HG03097 (cell line): ENCODE measurements at regions not wholly inside any gene's neighbourhood (a gene's known extent, or its start where the extent isn't known, plus 50 kb on each side); places are given as distances from the start of the nearest gene placed in this dataset.

Source experiments
- ATAC-seq: cut with Tn5 transposase; IDR thresholded peaks from one replicate; pipeline ENCODE4 v1.9.1; 2021; ENCODE audit not compliant: unreplicated experiment, low FRiP score

GRCh38 chr11:123261345-123262106 lies 66.5 kb upstream of the CLMP start:
- ATAC-seq: no peak

DNA sequence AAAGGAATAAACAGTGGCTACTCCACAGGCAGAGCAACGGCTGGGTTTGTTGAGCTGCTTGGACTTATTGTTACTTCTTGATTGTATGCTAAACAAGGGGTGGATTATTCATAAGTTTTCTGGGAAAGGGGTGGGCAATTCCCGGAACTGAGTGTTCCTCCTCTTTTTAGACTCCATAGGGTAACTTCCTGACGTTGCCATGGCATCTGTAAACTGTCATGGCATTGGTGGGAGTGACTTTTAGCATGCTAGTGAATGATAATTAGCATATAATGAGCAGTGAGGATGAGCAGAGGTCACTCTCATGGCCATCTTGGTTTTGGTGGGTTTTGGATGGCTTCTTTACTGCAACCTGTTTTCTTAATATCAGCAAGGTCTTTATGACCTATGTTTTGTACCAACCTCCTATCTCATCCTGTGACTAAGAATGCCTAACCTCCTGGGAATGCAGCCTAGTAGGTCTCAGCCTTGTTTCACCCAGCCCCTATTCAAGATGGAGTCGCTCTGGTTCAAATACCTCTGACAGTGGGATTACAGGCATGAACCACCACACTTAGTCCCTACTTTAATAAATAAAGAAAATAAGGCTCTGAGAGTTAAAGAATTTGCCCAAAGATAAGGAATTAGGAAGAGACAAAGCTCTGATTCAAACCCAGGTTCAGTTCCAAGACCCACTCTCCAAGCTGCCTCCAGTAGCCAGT lies 65.6 kb upstream of the CLMP start:
- no peak for ATAC-seq

GRCh38 chr11:123258877-123259276 lies 63.8 kb upstream of the CLMP start:
- ATAC-seq: no peak

GRCh38 chr11:123257370-123257769 lies 62.3 kb upstream of the CLMP start:
- ATAC-seq: no peak

DNA sequence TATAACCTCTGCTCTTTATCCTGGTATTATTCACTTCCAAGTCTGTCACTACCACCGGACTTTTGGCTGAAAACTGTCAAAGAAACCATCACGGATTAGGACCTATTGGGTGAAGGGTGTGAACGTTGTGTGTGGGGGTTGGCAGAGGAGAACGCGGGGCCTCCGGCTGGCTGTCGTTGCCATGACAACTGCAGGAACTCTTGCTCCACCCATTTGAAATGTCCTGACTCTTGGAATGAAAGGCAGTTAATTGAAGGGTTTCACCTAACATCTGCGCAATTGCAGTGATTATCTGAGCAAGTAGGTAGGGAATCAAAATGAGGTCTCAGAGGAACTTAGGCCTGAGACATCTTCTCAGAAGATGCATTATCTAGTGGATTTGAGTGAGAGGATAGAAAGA lies 60.9 kb upstream of the CLMP start:
- no peak for ATAC-seq

DNA sequence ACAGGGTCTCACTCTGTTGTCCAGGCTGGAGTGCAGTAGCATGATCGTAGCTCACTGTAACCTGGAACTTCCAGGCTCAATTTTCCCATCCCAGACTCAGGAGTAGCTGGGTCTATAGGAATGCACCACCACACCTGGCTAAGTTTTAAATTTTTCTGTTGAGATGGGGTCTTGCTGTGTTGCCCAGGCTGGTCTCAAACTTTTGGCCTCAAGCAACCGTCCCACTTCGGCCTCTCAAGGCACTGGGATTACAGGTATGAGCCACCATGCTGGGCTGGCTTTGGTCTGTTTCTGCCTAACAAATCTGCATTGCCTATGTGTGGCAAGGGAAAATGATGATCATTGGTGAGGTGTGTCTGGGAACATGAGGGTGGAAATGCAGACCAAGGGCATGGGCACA lies 59.3 kb upstream of the CLMP start:
- no peak for ATAC-seq

GRCh38 chr11:123253911-123254310 lies 58.9 kb upstream of the CLMP start:
- ATAC-seq: no peak

GRCh38 chr11:123253223-123253622 lies 58.2 kb upstream of the CLMP start:
- ATAC-seq: no peak

- ATAC-seq: no peak
These were observed 56.8 kb upstream of the CLMP start for GRCh38 chr11:123251657-123252344.

DNA sequence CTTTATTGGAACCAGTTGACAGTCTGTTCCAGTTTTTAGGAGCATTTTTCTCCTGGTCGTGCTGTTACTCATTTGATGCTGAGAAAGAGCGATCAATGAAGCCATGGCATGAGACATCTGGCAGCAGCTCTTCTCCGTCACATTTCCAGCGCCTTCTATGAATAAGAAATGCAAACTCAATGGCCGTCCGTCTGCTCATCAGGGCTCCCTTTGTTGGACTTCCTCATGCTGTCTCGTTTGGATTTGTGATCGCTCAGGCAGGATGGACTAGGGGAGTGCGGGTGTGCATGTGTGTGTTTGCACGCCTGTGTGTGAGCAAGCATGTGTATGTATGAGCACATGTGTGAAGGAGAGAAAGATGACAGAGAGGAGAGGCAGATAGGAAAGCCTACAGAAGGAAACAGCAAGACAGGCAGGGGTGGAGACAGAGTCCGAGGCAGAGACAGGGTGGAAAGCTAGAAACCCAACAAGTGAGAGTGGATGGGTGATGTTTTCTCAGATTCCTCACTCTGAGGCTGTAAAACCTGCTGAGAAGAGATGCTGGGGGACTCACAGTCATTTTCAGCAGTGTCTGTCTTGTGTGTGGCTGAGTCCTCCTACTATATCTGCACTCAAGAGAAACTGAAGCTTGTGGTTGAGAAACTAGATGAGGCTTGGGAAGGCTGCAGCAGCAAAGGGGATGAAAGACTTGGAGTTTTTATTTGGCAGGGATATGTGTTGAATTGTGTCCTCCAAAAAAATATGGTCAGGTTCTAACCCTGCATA lies 56.0 kb upstream of the CLMP start:
- no peak for ATAC-seq

DNA sequence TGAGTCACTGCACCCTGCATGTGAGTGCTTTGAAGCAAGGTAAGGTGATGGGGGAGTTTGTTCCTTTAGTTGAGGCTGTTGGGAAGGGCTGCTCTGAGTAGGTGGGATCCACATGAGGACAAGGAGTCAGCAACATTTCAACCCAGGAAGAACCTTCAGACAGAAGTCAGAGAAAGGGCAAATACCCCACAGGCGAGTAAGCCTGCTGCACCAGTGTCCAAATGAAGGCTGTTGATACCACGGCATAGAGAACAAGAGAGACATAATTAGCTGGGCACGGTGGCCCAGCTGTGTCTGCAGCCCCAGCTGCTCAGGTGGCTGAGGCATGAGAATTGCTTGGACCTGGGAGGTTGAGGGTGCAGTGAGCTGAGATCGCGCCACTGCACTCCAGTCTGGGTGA lies 54.3 kb upstream of the CLMP start:
- ATAC-seq: no peak

GRCh38 chr11:123247813-123248379 lies 52.8 kb upstream of the CLMP start:
- ATAC-seq: no peak

DNA sequence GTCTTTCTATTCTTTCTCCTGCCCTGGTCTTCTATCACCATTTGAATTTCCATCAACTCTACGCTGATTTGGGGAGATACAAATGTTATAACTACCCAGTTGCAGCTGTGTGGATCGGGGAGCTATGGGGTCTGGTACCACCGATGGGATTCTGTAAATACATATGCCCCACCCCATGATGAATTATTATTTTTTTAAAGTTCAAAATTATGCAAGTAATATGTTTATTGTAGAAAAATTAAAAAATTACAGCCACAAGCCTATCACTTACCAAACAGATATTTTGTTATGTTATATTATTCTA lies 52.4 kb upstream of the CLMP start:
- no peak for ATAC-seq

GRCh38 chr11:123246749-123247495 lies 51.9 kb upstream of the CLMP start:
- ATAC-seq: peak; percentile 79

DNA sequence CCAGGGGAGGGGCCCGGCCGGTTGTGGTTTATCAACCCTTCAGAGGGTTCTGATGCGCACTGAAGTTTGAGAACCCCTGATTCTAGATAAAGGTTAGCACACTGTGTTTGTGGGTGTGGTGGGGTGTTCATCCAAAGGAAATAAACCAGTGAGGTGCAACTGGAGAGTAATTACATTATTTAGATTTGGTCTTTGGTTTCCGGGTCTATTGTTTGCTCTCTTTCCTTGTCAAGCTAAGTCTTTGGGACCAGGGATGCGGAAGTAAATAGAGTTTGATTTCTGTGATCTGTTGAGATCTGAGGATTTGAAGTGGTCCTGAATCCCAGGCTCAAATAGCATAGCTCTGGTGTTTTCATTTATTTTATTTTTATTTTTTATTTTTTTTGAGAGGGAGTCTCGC lies 50.5 kb upstream of the CLMP start:
- no peak for ATAC-seq
